Umbilical cord (tissue), 1 donor: ENCODE measurements at regions not wholly inside any gene's neighbourhood (a gene's known extent, or its start where the extent isn't known, plus 50 kb on each side); places are given as distances from the start of the nearest gene placed in this dataset.

Experiments used
- DNase-seq: peaks from one replicate; pipeline ENCODE4 v3.0.0-alpha.2; 2015; ENCODE audit warnings: low spot score

- DNase-seq: no peak
These were observed 166.6 kb downstream of the KLF12 start for GRCh38 chr13:73967397-73968165.

GRCh38 chr13:73966331-73966730 lies 167.9 kb downstream of the KLF12 start:
- DNase-seq: no peak

GRCh38 chr13:73962284-73962683 lies 171.9 kb downstream of the KLF12 start:
- DNase-seq: no peak

- DNase-seq: no peak
These were observed 173.0 kb downstream of the KLF12 start for GRCh38 chr13:73961181-73961580.

GRCh38 chr13:73960474-73960873 lies 173.7 kb downstream of the KLF12 start:
- no peak for DNase-seq

GRCh38 chr13:73958657-73959397 lies 175.4 kb downstream of the KLF12 start:
- DNase-seq: no peak

GRCh38 chr13:73957889-73958288 lies 176.3 kb downstream of the KLF12 start:
- DNase-seq: no peak

GRCh38 chr13:73956795-73957408 lies 177.3 kb downstream of the KLF12 start:
- DNase-seq: no peak

GRCh38 chr13:73955977-73956500 lies 178.2 kb downstream of the KLF12 start:
- no peak for DNase-seq

- DNase-seq: no peak
These were observed 179.4 kb downstream of the KLF12 start for GRCh38 chr13:73954808-73955207.

GRCh38 chr13:73952648-73953047 lies 181.6 kb downstream of the KLF12 start:
- no peak for DNase-seq

GRCh38 chr13:73948848-73949529 lies 185.2 kb downstream of the KLF12 start:
- no peak for DNase-seq

GRCh38 chr13:73945871-73946270 lies 188.3 kb downstream of the KLF12 start:
- no peak for DNase-seq

GRCh38 chr13:73945382-73945781 lies 188.8 kb downstream of the KLF12 start:
- no peak for DNase-seq

GRCh38 chr13:73943965-73944233 lies 190.3 kb downstream of the KLF12 start:
- no peak for DNase-seq

- DNase-seq: no peak
These were observed 190.9 kb downstream of the KLF12 start for GRCh38 chr13:73943137-73943964.

- no peak for DNase-seq
These were observed 192.5 kb downstream of the KLF12 start for GRCh38 chr13:73941752-73942151.

GRCh38 chr13:73940098-73940497 lies 194.1 kb downstream of the KLF12 start:
- DNase-seq: no peak

GRCh38 chr13:73939603-73940002 lies 194.6 kb downstream of the KLF12 start:
- no peak for DNase-seq

- DNase-seq: no peak
These were observed 195.2 kb downstream of the KLF12 start for GRCh38 chr13:73939071-73939380.

GRCh38 chr13:73938372-73939070 lies 195.7 kb downstream of the KLF12 start:
- peak; percentile 76 for DNase-seq
